Mesenchymal stem cell (in vitro differentiated cells and primary cell): ENCODE measurements at regions not wholly inside any gene's neighbourhood (a gene's known extent, or its start where the extent isn't known, plus 50 kb on each side); places are given as distances from the start of the nearest gene placed in this dataset.
"Not testable (repeated sequence)": the region's sequence is repeated elsewhere in the genome, so short reads cannot be mapped to it uniquely, and the experiment has no call there.

Source experiments
- DNase-seq: peaks from one replicate; pipeline ENCODE4 v3.0.0-alpha.2; 2013
- H2AFZ ChIP-seq: one replicate; pipeline ENCODE4 v1.6.1; 2013; ENCODE audit warnings: low read depth, mild to moderate bottlenecking, control low read depth, inconsistent platforms, low read length, moderate library complexity
- H2AK5ac ChIP-seq: 2 replicates; pipeline ENCODE4 v1.6.1; 2013; ENCODE audit warnings: low read length, moderate library complexity, mild to moderate bottlenecking, inconsistent platforms; ENCODE audit not compliant: severe bottlenecking
- H2BK120ac ChIP-seq: one replicate; pipeline ENCODE4 v1.6.1; 2013; ENCODE audit warnings: low read depth, mild to moderate bottlenecking, inconsistent platforms, low read length, moderate library complexity
- H2BK12ac ChIP-seq, 2 experiments: one replicate each; pipeline ENCODE4 v1.6.1; 2013; ENCODE audit warnings: inconsistent platforms in 2 of 2, low read length in 2 of 2, mild to moderate bottlenecking in 2 of 2, moderate library complexity in 2 of 2, control low read depth in 1 of 2
- H2BK15ac ChIP-seq: one replicate; pipeline ENCODE4 v1.6.1; 2013; ENCODE audit warnings: mild to moderate bottlenecking, low read depth, inconsistent platforms; ENCODE audit not compliant: poor library complexity, severe bottlenecking
- H2BK5ac ChIP-seq: 2 replicates; pipeline ENCODE4 v1.6.1; 2013; ENCODE audit warnings: low read depth, mild to moderate bottlenecking, low read length, control low read depth, inconsistent platforms; ENCODE audit not compliant: poor library complexity, severe bottlenecking
- H3K14ac ChIP-seq, 2 experiments: one replicate each; pipeline ENCODE4 v1.6.1; 2013; ENCODE audit warnings: inconsistent platforms in 2 of 2, low read length in 2 of 2, control low read depth in 1 of 2, mild to moderate bottlenecking in 1 of 2, moderate library complexity in 1 of 2
- H3K18ac ChIP-seq, 2 experiments: one replicate each; pipeline ENCODE4 v1.6.1; 2013; ENCODE audit warnings: inconsistent platforms in 2 of 2, low read length in 2 of 2, control low read depth in 1 of 2, low read depth in 1 of 2, mild to moderate bottlenecking in 1 of 2
- H3K23ac ChIP-seq, 2 experiments: one replicate each; pipeline ENCODE4 v1.6.1; 2013; ENCODE audit warnings: inconsistent platforms in 2 of 2, low read length in 2 of 2, mild to moderate bottlenecking in 2 of 2, moderate library complexity in 2 of 2, control low read depth in 1 of 2
- H3K27ac ChIP-seq: 2 replicates; pipeline ENCODE4 v1.5.1; 2013; ENCODE audit warnings: mild to moderate bottlenecking, moderate library complexity, low read length, control low read depth, inconsistent platforms; ENCODE audit not compliant: poor library complexity, severe bottlenecking
- H3K27me3 ChIP-seq, 2 experiments: 2 replicates each; pipeline versions ENCODE4 v1.6.1 to v1.7.0; 2013; ENCODE audit warnings: low read length in 2 of 2, mild to moderate bottlenecking in 2 of 2, moderate library complexity in 2 of 2, control low read depth in 1 of 2, inconsistent platforms in 1 of 2; ENCODE audit not compliant: control insufficient read depth in 1 of 2, insufficient read depth in 1 of 2
- H3K36me3 ChIP-seq, 2 experiments: 2 replicates each; pipeline versions ENCODE4 v1.6.1 to v1.7.0; 2013; ENCODE audit warnings: low read length in 2 of 2, control low read depth in 1 of 2, inconsistent platforms in 1 of 2, low read depth in 1 of 2, mild to moderate bottlenecking in 1 of 2; ENCODE audit not compliant: insufficient read depth in 2 of 2, control insufficient read depth in 1 of 2
- H3K4ac ChIP-seq, 2 experiments: one replicate each; pipeline ENCODE4 v1.6.1; 2013; ENCODE audit warnings: inconsistent platforms in 2 of 2, low read length in 2 of 2, mild to moderate bottlenecking in 2 of 2, moderate library complexity in 2 of 2, control low read depth in 1 of 2, low read depth in 1 of 2
- H3K4me1 ChIP-seq: 2 replicates; pipeline ENCODE4 v1.6.1; 2013; ENCODE audit warnings: low read depth, low read length, control low read depth; ENCODE audit not compliant: control insufficient read depth, insufficient read depth
- H3K4me2 ChIP-seq: 2 replicates; pipeline ENCODE4 v1.6.1; 2013; ENCODE audit warnings: low read length, mild to moderate bottlenecking, inconsistent platforms; ENCODE audit not compliant: poor library complexity, severe bottlenecking
- H3K4me3 ChIP-seq, 2 experiments: 2 replicates each; pipeline versions ENCODE4 v1.5.1 to v1.7.0; 2013; ENCODE audit warnings: low read length in 2 of 2, mild to moderate bottlenecking in 2 of 2, control low read depth in 1 of 2, low read depth in 1 of 2; ENCODE audit not compliant: insufficient read depth in 1 of 2
- H3K79me1 ChIP-seq: replicated peaks from 2 replicates; pipeline ENCODE4 v1.6.1; 2013; ENCODE audit warnings: mild to moderate bottlenecking, control low read depth, low read length, inconsistent platforms; ENCODE audit not compliant: poor library complexity, severe bottlenecking
- H3K9ac ChIP-seq: 2 replicates; pipeline ENCODE4 v1.7.0; 2013; ENCODE audit warnings: mild to moderate bottlenecking, low read length, moderate library complexity
- H3K9me3 ChIP-seq: 2 replicates; pipeline ENCODE4 v1.7.0; 2013; ENCODE audit warnings: mild to moderate bottlenecking, low read length; ENCODE audit not compliant: control insufficient read depth
- H4K8ac ChIP-seq: one replicate; pipeline ENCODE4 v1.6.1; 2013; ENCODE audit warnings: inconsistent platforms, mild to moderate bottlenecking, low read length, moderate library complexity
- H4K91ac ChIP-seq: one replicate; pipeline ENCODE4 v1.6.1; 2013; ENCODE audit warnings: mild to moderate bottlenecking, low read length, inconsistent platforms
- WGBS: methylation state at CpG from one replicate; pipeline ENCODE4 v1.1.7; 2013; ENCODE audit warnings: mixed read lengths; 5-methylcytosine and 5-hydroxymethylcytosine counted together

GRCh38 chr12:9416346-9416745 is 191.4 kb downstream of the KLRB1 start:
- H2BK15ac ChIP-seq, H2AK5ac ChIP-seq, H3K4me2 ChIP-seq, H3K9ac ChIP-seq, H2BK12ac ChIP-seq, H4K91ac ChIP-seq, H3K9me3 ChIP-seq, H3K23ac ChIP-seq, H3K79me1 ChIP-seq, H2BK120ac ChIP-seq, H3K36me3 ChIP-seq, H3K18ac ChIP-seq, H3K4ac ChIP-seq, H3K27me3 ChIP-seq, DNase-seq, H2AFZ ChIP-seq, H3K4me1 ChIP-seq, H2BK5ac ChIP-seq, H3K4me3 ChIP-seq, H4K8ac ChIP-seq, H3K27ac ChIP-seq, H3K14ac ChIP-seq: not testable (repeated sequence)
- WGBS, result no CpG with 5 or more reads among the region's 8 CpGs

- not testable (repeated sequence) for H3K9me3 ChIP-seq, DNase-seq, H2AK5ac ChIP-seq, H3K23ac ChIP-seq, H3K4ac ChIP-seq, H4K91ac ChIP-seq, H3K79me1 ChIP-seq, H2BK12ac ChIP-seq, H3K36me3 ChIP-seq, H2AFZ ChIP-seq, H2BK15ac ChIP-seq, H3K4me2 ChIP-seq, H3K9ac ChIP-seq, H2BK5ac ChIP-seq, H4K8ac ChIP-seq, H3K4me1 ChIP-seq, H3K4me3 ChIP-seq, H3K14ac ChIP-seq, H3K27me3 ChIP-seq, H3K18ac ChIP-seq, H3K27ac ChIP-seq, H2BK120ac ChIP-seq
- 100% methylated on average over 1 of the region's 3 CpGs for WGBS
Observed at GRCh38 chr12:9415898-9416297, 191.8 kb downstream of the KLRB1 start.

GRCh38 chr12:9413862-9414261 is 193.9 kb downstream of the KLRB1 start:
- not testable (repeated sequence) for H3K4me3 ChIP-seq, H4K8ac ChIP-seq, H3K36me3 ChIP-seq, H3K4me1 ChIP-seq, H3K9me3 ChIP-seq, H2BK12ac ChIP-seq, H3K14ac ChIP-seq, H3K4me2 ChIP-seq, H2AFZ ChIP-seq, H3K23ac ChIP-seq, DNase-seq, H2AK5ac ChIP-seq, H3K27ac ChIP-seq, H4K91ac ChIP-seq, H2BK5ac ChIP-seq, H2BK120ac ChIP-seq, H3K4ac ChIP-seq, H3K9ac ChIP-seq, H3K18ac ChIP-seq, H3K79me1 ChIP-seq, H2BK15ac ChIP-seq, H3K27me3 ChIP-seq
- WGBS, result 94% methylated on average over 7 of the region's 7 CpGs

GRCh38 chr12:9412459-9412858 is 195.3 kb downstream of the KLRB1 start:
- not testable (repeated sequence) for H3K4me1 ChIP-seq, H3K4me2 ChIP-seq, H3K14ac ChIP-seq, H3K18ac ChIP-seq, H3K9me3 ChIP-seq, H2BK120ac ChIP-seq, H3K4ac ChIP-seq, H3K23ac ChIP-seq, H2BK5ac ChIP-seq, H3K79me1 ChIP-seq, H3K27ac ChIP-seq, H2BK15ac ChIP-seq, H3K4me3 ChIP-seq, H2BK12ac ChIP-seq, H4K91ac ChIP-seq, H4K8ac ChIP-seq, H3K36me3 ChIP-seq, H2AFZ ChIP-seq, H3K9ac ChIP-seq, H3K27me3 ChIP-seq, DNase-seq, H2AK5ac ChIP-seq
- 96% methylated on average over 3 of the region's 3 CpGs for WGBS
